Stimulated activated CD4-positive, alpha-beta T cell treated with anti-CD3 and anti-CD28 coated beads, Interleukin-15, amount 100 ng/mL, for 24 hours (primary cell): ENCODE measurements at regions not wholly inside any gene's neighbourhood (a gene's known extent, or its start where the extent isn't known, plus 50 kb on each side); places are given as distances from the start of the nearest gene placed in this dataset.
"Not testable (repeated sequence)": the region's sequence is repeated elsewhere in the genome, so short reads cannot be mapped to it uniquely, and the experiment has no call there.

Experiments used
- DNase-seq: peaks from one replicate; pipeline ENCODE4 v3.0.0-alpha.2; 2020

DNA sequence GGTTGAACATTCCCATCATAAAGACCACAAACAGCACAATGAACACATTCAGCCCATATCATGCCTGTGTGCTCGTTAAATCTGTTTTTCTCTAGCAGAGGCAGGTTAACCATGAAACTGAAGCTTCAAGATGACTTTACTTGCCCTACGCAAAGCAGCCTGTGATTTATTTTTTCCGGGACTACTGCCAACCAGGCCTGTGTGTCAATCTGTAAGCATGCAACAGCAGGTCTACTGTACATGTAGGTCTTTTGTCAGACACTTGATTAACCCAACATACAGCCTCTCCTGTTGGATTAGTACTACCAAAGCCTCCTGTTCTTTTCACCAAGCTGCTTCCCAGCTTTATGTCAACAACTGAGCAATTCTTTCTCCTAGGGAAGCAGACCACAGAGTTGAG lies 85.5 kb upstream of the ACSL1 start:
- DNase-seq: peak; percentile 22

DNA sequence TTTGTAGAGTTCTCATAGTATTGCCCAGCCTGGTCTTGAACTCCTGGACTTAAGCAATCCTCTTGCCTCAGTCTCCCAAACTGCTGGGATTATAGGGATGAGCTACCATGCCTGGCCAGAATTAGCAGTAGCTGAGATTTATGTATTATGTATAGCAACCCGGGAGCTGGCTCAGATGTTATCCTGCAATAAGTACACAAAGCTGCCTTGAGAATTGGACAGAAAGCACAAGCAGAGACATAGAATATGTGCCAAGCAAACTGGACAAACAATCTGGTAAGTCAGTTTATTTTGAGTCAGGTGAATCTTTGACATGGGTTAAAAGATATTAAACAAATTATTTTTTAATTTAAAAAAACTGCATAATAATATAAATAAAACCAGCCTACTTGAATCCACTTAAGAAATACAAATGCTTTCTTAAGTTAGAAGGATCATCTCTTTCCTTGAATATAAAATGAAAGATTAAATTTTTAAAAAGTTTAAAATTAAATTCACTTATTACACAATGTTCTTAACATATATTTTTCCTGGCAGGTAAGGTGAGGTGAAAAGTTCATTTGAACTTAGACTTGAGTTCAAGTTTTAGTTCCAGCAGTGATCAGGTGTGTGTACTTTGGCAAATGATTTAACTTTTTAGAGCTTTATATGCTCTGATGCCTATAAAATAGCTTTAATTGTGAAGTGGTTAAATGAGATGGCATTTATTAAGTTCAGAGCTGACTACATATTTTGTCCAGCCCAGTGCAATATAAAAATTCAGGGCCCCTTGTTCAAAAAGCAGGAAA lies 87.8 kb upstream of the ACSL1 start:
- no peak for DNase-seq

DNA sequence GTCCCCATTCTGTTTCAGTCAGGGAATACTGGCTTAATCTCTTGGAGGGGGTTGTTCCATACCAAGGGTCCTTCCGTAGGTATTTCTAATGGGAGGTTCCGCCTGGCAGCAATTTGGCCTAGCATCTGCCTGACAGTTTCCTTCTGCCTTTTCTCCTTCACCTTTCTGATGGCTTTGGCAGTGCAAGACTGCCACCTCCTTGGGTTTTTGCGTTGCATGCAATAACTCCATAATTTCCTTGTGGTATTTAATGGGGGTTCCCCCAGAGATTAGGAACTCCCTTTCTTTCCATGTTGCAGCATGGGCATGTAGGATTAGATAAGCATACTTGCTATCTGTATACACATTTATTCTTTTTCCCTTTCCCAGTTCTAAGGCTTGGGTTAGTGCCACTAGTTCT lies 93.0 kb upstream of the ACSL1 start:
- not testable (repeated sequence) for DNase-seq

DNA sequence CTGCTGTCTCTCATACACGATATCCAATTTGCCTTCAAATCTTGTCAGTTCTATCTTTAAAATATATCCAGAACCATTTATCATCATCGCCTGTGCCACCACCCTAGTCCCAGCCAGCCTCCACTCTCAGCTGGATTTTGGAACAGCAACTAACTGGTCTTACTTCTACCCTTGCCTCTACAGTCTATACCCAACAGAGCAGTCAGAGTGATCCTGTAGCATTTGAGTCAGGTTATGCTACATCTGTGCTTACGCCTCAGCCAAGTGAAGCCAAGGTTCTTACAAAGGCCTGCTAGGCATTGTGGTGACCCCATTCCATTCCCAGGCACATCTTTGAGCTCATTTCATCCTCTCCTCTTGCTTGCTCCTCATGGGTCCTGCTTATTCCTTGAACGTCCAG lies 95.7 kb upstream of the ACSL1 start:
- DNase-seq: no peak

DNA sequence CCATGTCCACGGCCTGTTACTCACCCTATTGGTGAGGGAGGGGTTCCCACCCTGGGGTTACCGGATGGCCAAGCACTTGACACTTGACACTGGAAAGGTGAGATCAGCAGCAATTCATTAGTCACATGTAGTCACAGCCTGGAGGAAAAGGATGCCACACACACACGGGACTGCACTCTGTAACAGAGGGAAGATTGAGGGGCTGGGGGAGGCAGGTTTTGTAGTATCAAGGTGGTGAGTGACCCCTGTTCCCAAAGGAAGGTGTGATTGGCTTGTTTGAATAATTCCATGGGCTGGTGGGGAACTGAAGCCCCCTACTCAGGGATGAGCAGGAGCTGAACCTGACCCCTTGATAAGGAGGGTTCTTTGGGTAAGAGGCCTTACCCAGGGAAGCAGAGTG lies 96.0 kb upstream of the HELT start:
- DNase-seq: no peak

DNA sequence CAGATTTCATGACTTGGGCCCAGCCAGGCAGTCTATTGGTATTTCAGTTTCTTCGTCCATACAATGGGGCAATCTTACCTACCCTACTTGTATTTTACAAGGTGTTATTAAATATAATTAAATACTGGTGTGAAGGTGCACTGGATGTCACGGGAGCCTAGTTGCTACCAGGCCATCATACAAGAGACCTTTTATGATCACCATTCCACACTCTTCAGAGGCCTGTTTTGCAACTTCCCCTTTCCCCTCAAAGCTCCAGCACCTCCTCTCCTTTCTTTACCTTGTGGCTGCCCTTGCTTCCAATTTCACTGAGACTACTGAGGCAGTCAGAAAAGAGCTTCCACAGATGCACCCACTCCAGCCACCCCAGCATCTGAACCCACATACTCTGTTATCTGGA lies 93.8 kb upstream of the HELT start:
- no peak for DNase-seq

DNA sequence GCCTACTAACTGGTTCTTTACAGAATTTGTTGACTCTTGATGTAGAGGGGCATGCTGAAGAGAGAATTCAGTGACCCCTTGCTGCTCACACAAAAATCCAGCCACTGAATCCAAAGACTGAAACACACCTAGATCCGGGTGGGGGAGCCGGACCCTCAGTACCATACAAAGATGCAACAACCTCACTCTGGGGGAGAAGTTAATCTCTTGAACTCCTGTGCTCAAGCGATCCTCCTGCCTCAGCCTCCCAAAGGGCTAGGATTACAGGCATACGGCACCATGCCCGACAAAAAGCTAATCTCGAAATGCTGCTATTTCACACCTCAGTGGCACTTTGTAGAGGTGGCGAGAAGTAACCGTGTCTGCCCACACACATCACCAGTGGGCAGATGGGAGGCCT lies 88.8 kb upstream of the HELT start:
- no peak for DNase-seq

DNA sequence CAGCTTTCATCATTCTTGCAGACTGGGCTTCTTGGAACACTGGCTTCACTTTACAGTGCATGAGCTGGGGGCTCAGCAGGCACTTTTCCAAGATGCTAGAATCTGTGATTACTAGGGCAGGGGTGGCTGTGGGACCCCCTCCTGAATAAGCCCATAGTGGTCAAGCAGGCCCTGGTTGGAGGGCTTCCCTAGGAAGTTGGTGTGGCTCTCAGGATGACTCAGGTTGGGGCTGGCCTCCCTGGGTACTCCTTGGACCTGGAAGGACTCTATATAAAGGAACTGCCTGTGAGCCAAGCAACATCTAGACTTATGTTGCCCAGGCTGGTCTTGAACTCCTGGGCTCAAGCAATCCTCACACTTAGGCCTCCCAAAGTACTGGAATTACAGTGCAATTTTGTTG lies 88.3 kb upstream of the HELT start:
- no peak for DNase-seq

DNA sequence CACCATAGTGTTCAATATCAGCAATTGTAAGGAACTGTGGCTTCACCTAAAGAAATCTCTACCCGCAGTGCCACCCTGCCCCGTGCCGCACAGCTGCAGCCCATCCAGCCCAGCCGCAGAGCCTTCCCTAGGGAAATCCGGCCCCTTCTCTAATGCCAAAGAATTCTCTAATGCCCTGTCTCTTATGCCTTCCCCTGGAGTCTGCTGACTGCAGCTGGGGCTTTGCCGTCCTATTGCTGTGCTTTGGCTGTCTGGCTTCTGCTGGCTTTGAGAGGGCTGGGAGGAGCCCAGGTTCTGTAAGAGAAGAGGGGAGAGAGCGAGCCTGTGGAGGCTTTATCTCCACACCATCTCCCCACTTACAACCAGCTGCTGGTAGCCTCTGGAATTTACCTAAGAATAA lies 85.9 kb upstream of the HELT start:
- DNase-seq: no peak

DNA sequence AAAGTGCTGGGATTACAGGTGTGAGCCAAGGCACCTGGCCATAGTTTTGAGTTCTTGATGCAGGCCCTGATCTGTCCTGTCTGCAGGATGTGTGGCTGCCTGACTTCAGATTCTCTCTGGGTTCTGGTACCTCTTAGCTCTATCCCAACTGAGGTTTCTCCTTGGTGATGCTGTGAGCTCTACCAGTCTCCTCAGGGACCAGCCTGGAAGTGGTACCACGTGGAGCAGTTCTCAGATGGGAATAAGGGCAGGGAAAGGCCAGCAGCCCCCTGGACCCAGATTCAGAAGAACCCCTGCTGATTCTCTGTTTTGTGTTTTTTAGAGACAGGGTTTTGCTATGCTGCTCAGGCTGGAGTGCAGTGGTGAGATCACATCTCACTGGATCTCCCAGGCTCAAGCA lies 85.0 kb upstream of the HELT start:
- DNase-seq: no peak

DNA sequence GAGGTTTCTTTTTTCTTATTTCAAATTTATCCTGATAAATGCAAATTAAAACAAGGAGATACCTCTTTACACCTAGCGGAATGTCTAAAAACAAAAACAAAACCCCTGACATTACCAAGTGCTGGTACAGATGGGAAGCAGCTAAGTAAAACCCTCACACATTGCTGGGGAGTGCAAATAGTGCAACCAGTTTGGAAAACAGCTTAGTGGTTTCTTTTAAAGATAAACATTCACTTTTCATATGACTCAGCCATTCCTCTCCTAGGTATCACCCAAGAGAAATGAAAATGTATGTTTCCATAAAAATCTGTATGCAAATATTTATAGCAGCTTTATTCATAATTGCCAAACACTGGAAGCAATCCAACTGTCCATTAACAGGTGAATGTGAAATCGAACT lies 84.1 kb upstream of the HELT start:
- DNase-seq: no peak

DNA sequence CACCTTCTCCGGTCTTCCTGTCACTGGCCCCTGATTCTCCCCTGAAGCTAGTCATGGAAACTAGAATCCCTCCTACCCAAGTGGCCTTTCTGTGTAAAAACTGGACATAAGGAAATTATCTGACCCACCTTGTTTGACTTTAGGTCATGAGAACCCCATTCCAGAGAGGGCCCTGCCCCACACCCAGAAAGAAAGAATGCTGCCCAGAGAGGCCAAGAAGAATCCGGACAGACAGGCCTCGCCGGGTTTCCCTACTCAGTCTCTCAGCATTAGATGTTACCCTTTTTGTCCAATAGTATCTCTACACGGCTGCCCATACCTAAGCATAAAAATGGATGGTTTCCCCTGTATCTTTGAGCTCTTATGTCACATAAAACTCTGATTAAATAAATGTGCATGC lies 83.3 kb upstream of the HELT start:
- no peak for DNase-seq

DNA sequence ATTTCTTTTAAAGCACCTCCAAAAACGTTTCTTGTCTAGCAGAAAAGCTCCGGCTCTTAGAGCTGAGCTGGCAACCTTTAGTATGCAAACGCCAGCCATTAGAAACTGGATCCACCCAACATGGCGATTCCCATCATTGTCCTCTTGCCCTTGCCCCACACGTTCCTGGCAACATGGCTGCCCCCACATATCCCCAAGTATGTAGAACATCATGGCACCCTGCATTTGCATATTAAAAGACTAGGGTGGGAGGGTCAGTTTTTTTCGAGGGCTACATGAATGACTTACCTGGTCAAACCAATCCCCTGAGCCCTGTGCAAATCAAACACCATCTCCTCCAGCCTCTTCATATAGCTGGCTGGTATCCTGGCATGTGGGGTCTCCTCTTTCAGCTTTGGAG lies 82.2 kb upstream of the HELT start:
- no peak for DNase-seq

DNA sequence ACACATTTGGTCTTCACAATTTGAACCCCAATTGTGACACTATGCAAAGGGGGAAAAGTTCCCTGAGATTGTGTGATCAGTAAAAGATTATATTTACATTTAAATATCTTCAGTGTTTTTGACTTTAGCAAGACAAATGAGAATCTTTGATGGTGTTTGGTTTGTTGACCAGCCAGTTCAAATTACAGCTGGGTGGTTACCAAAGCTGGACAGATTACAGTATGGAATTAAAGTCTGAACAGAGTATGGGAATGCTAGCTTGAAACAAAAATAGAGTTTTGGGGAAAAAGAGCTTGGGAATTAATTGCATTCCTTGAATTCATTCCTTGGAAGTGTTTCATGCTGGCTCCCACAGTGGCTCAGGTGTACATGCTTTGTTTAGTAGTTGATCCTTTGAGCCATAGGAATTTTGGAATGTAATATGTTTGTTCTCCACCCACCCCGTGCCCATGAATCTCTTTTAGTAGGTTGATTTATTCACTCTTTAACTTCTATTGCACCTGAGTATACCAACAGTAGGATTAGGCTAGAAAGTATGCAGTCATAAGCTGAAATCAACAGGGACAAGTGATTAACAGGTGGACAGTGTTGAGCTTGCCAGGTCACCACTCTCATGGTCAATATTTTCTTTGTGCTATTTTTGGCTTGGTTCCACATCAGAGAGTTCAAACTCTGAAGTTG lies 81.1 kb upstream of the HELT start:
- DNase-seq: no peak

DNA sequence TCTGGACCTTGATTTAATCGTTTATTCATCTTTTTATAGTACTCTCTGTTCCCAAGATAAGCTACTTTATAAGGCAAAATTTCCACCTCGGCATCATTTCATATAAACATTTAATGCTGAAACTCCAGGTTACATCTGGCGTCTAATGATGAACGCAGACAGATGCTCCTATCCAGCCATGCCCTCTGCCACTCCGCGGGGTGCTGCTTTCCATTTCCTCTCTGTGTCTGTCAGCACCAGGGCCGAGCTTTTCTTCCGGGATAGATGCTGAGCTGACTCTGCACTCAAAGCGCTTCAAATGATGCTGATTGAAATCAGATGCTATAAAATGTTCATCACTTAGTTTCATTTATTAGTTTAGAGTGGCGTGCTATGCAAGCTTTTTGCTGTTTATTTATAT lies 80.5 kb upstream of the HELT start:
- DNase-seq: no peak

DNA sequence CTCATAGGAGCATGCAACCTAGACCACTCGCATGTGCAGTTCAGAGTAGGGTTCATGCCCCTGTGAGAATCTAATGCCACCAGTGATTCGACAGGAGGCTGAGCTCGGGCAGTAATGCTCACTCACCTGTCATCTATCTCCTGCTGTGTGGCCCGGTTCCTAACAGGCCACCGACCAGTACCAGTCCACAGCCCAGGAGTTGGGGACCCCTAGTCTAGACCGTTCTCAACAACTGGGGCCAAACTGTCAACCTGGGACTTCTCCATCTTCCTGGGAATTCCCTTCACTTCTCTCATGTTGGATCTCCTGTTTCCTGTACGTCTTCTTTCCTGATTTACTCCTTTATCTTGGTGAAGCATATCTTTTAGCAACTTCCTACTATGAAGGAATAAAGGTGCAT lies 79.4 kb upstream of the HELT start:
- no peak for DNase-seq

DNA sequence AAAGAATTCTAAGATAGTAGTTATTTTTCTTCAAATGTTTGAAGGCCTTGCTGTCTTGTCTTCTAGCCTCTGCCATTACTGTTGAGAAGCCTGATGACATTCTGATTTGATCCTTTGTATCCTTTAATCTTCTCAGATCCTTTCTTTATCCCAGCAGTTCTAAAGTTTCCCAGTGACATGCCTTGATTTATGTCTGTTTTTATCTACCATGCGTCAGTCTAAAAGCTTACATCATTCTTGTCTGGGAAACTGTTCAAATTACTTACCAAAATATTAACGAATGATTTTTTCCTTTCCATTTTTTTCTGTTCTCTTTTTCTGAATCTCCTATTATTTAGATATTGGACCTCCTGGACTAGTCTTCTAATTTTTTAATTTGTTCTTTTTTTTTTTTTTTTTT lies 78.3 kb upstream of the HELT start:
- DNase-seq: no peak

DNA sequence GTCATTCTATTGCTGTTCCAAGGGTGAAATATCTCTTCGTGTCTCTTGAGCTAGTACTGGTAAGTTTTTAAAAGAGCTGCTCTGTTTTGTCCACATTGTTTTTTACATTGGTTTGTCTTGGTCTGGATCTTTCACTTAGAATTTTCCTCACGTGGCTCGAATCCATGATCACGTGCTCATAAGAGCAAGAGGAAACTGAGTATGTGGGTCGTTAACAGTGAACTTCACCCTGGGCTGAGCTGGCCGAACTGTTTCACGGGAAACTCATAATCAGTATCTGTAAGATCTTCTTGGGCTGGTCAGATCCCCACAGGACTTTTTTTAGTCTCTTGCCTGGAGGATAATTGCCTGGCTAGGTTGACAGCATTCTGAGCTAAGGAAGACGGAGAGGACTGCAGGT lies 77.8 kb upstream of the HELT start:
- no peak for DNase-seq

DNA sequence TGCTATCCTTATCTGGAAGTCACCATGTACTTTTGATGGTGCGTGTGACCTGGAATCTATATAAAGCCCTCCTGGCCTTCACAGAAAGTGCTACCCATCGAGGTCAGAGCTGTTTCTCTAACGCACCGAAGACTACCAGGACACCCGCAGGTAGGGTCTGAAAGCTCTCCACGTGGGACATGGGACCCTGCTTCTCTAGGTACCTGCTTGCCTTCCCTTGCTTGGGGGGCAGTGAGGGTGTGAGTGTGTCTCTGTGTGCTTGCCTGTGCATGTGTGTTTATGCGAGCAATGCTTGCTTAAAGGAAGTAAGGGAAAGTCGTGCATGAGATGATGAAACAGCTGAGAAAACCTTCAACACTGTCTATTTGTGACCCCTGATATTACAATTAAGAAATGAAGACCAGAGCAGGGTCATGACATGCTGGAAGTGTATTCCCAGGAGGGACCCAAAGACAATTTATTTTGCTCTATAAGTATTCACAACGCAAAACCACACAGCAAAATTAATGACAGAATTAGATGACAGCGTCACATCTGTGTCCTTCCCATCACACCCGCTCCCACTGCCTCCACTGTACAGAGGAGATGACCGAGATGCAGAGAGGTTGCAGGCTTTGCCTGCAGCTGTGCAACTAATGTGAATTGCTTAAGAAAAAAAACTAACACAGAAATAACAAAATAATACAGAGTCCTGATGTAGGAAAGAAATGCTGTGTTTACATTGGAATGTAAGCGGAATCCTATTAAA lies 76.4 kb upstream of the HELT start:
- DNase-seq: no peak

DNA sequence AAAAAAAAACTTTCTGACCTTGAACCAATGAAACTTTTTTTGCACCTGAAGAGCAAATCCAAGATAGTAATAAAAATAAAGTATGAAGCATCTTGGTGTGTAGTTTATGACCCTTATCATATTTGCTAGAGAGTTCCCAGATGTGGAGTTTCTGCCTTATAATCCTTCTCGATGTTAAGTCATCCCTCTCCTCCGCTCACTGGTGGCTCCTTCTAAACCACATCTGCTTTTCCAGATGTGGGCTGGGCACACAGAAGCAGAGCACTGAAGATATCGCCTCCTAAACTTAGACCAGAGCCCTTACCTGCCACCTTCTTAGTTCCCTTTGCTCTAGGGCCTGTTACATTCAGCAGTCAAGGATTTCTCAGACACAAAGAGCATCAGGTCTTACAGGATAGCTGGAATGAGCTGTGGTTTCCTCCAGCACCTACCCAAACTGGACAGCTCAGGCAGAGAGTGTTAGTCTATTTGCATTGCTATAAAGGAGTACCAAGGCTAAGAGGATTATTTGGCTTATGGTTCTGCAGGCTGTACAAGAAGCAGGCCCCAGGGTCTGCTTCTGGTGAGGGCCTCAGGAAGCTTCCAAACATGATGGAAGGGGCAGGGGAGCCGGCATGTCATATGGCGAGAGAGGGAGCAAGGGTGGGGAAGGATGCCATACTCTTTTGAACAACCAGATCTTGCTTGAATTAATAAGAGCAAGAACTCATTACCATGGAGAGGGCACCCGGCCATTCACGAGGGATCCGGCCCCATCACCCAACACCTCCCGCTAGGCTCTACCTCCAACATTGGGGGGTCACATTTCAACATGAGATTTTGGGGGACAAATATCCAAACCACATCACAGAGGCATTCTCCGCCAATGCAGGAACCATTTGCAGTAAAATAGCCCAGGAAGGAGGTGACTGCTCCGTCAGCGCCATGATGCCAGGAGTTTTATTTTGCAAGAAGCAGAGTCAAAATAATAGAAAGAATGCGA lies 75.6 kb upstream of the HELT start:
- DNase-seq: no peak

DNA sequence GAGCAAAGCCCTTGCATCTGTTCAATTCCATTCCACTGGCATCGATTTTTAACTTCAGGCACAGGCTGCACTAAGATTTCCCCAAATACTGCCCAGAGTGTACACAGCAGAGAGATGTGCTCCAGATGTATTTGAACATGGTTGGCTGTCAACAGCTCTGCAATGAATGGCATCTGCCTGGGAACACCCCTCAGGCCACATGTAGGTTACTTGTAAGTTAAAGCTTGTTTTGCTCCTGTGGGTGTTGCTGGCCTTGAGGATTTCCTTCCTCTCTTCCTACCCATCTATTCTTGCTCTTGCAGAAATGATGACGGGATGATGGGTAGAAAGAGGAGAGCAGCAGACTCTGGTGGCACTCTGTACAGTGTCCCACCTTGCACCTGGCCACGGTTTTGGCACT lies 69.3 kb upstream of the HELT start:
- no peak for DNase-seq

DNA sequence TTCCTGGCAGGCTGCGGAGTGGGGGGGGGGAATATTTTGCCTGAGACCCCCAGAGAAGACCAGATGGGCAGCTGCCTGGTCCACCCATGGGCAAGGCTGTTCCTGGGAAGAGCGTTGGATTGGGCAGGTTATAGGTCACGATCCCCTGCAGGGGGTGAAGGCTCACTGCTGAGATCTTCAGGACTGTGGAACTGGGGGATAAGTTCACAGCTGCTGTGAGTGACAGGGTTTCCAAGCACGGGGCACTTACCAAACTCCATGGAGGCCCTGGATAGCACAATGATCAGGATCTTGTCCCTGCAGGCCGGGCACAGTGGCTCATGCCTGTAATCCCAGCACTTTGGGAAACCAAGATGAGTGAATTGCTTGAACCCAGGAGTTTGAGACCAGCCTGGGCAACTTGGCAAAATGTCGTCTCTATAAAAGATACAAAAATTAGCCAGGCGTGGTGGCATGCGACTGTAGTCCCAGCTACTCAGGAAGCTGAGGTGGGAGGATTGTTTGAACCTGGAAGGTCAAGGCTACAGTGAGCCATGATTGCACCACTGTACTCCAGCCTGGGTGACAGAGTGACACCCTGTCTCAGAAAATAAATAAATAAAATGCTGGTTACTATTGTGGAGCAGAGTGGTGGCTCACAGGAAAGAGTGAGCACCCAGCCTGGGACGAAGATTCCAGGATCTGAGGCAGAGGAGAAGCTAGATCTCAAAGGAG lies 68.0 kb upstream of the HELT start:
- no peak for DNase-seq
